ENCODE measurements at regions not wholly inside any gene's neighbourhood (a gene's known extent, or its start where the extent isn't known, plus 50 kb on each side); places are given as distances from the start of the nearest gene placed in this dataset.

GRCh38 chr10:113427236-113427735 is 125.6 kb upstream of the HABP2 start:
- TF ChIP-seq CTCF (IDR thresholded peaks at IDR 0.05) = no peak
- TF ChIP-seq POLR2A (IDR thresholded peaks at IDR 0.05) = no peak

All from lower leg skin (tissue), 3 donors.